ENCODE measurements at regions not wholly inside any gene's neighbourhood (a gene's known extent, or its start where the extent isn't known, plus 50 kb on each side); places are given as distances from the start of the nearest gene placed in this dataset.

DNA sequence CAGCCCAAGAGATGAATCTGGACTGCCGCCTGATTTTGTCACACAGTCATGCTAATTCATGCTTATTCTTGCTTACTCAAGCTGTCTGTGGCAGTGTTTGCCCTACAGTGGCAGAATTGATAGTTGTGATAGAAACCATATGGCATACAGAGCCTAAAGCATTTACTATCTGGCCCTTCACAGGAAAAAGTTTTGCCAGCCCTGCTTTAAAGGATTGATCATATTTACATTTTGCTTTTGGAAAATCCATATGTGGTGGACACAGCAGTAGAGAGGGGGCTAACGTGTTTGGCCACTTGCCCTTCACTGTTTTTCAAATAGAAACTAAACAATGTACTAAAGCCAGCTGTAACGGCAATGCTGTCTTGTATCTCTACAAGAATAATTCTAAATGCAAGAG, 974.0 kb upstream of the GHITM start:
- Histone ChIP-seq H3K4me3 (ENCODE audit: low read depth in 1 of 2, low read length in 2 of 2) (no peak overlapping the region), H3K36me3 (ENCODE audit: control insufficient read depth in 1 of 2, insufficient read depth in 2 of 2, low read length in 2 of 2) (no peaks in the 10 kb centered on the region), H3K4me1 (ENCODE audit: control insufficient read depth in 1 of 2, insufficient read depth in 2 of 2, low read length in 2 of 2) (no peaks in the 10 kb centered on the region), H3K27ac (ENCODE audit: low read length) (no peak overlapping the region), H3K27me3 (ENCODE audit: low read depth, low read length) (no peaks in the 10 kb centered on the region), H3K9me3 (ENCODE audit: control insufficient read depth in 1 of 2, low read length in 2 of 2) (no peaks in the 10 kb centered on the region)

DNA sequence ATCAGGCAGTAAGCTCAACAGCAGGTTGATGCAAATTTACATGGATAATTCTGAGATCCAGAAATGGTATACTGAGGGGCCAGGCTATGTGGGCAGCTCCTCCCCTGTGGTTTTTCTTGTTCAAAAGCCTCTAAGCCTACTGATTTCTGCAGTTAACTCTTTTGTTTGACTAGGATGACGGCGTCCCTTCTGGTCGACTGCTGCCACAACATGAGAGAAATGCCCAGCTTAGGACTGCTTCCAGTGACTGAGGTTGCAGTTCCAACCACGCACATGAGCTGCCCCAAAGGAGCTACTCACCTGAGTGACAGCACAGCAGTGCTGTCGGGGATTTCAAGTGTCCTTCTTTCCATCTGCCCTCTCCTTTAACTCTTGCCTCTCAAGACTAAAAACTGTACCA, 973.0 kb upstream of the GHITM start:
- no peaks in the 10 kb centered on the region for H3K4me1 ChIP-seq (ENCODE audit: control insufficient read depth in 1 of 2, insufficient read depth in 2 of 2, low read length in 2 of 2)
- H3K36me3 ChIP-seq (ENCODE audit: control insufficient read depth in 1 of 2, insufficient read depth in 2 of 2, low read length in 2 of 2) = no peaks in the 10 kb centered on the region
- H3K9me3 ChIP-seq (ENCODE audit: control insufficient read depth in 1 of 2, low read length in 2 of 2) = no peaks in the 10 kb centered on the region
- H3K27me3 ChIP-seq (ENCODE audit: low read depth, low read length) = no peaks in the 10 kb centered on the region
- no peak overlapping the region for H3K27ac ChIP-seq (ENCODE audit: low read length)
- H3K4me3 ChIP-seq (ENCODE audit: low read depth in 1 of 2, low read length in 2 of 2) = no peak overlapping the region

DNA sequence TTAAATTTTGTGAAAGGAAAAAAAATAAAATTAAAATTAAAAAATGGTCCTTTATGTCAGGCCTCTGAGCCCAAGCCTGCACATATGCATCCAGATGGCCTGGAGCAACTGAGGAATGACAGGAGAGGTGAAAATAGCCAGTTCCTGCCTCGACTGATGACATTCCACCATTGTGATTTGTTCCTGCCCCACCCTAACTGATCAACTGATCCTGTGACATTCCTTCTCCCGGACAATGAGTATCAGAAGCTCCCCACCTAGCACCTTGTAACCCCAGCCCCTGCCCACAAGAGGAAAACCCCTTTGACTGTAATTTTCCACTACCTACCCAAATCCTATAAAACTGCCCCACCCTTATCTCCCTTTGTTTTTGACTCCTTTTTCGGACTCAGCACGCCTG, 972.2 kb upstream of the GHITM start:
- H3K4me3 ChIP-seq (ENCODE audit: low read depth in 1 of 2, low read length in 2 of 2) = no peak overlapping the region
- no peaks in the 10 kb centered on the region for H3K4me1 ChIP-seq (ENCODE audit: control insufficient read depth in 1 of 2, insufficient read depth in 2 of 2, low read length in 2 of 2)
- H3K9me3 ChIP-seq (ENCODE audit: control insufficient read depth in 1 of 2, low read length in 2 of 2) = no peaks in the 10 kb centered on the region
- H3K27me3 ChIP-seq (ENCODE audit: low read depth, low read length) = no peaks in the 10 kb centered on the region
- H3K27ac ChIP-seq (ENCODE audit: low read length) = no peak overlapping the region
- no peaks in the 10 kb centered on the region for H3K36me3 ChIP-seq (ENCODE audit: control insufficient read depth in 1 of 2, insufficient read depth in 2 of 2, low read length in 2 of 2)

DNA sequence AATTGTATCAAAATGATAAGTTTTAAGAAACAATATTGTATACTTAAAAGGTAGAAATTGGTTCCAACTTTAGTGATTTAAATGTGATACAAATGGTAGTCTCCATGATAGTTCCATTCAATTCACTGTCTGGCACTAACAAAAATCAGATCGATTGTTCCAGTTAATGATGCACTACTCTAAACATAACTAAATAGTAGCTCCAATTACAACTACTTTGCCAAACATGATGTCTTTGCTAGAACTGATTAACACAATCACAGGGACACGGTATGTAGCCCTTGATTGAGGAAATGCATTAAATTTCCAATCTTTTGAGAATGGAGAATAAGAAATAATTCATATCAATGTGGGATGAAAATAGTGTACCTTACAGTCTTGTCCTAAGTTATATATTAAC, 962.4 kb upstream of the GHITM start:
- no peaks in the 10 kb centered on the region for H3K36me3 ChIP-seq (ENCODE audit: control insufficient read depth in 1 of 2, insufficient read depth in 2 of 2, low read length in 2 of 2)
- H3K4me1 ChIP-seq (ENCODE audit: control insufficient read depth in 1 of 2, insufficient read depth in 2 of 2, low read length in 2 of 2) = no peaks in the 10 kb centered on the region
- no peaks in the 10 kb centered on the region for H3K27me3 ChIP-seq (ENCODE audit: low read depth, low read length)
- no peak overlapping the region for H3K27ac ChIP-seq (ENCODE audit: low read length)
- H3K9me3 ChIP-seq (ENCODE audit: control insufficient read depth in 1 of 2, low read length in 2 of 2) = no peaks in the 10 kb centered on the region
- no peak overlapping the region for H3K4me3 ChIP-seq (ENCODE audit: low read depth in 1 of 2, low read length in 2 of 2)

DNA sequence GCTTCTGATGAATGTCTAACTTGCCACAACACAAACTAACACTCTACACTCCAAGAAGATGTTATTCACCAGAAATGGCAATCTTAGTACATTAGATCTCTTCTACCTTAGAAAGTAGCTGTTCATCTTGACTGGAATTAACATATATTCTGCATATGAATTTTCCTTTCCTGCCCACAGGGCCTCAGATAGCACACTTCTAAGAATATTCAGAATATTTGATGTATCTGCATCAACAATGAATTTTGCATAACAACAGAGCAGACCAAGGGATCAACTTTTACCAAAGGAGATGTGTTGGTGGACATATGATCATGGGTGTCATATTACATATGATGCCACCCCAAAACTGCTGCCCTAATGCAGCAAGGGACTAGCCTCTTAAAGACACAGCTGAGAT, 960.8 kb upstream of the GHITM start:
- H3K27me3 ChIP-seq (ENCODE audit: low read depth, low read length) = no peaks in the 10 kb centered on the region
- no peaks in the 10 kb centered on the region for H3K36me3 ChIP-seq (ENCODE audit: control insufficient read depth in 1 of 2, insufficient read depth in 2 of 2, low read length in 2 of 2)
- no peaks in the 10 kb centered on the region for H3K4me1 ChIP-seq (ENCODE audit: control insufficient read depth in 1 of 2, insufficient read depth in 2 of 2, low read length in 2 of 2)
- H3K27ac ChIP-seq (ENCODE audit: low read length) = no peak overlapping the region
- no peaks in the 10 kb centered on the region for H3K9me3 ChIP-seq (ENCODE audit: control insufficient read depth in 1 of 2, low read length in 2 of 2)
- no peak overlapping the region for H3K4me3 ChIP-seq (ENCODE audit: low read depth in 1 of 2, low read length in 2 of 2)

DNA sequence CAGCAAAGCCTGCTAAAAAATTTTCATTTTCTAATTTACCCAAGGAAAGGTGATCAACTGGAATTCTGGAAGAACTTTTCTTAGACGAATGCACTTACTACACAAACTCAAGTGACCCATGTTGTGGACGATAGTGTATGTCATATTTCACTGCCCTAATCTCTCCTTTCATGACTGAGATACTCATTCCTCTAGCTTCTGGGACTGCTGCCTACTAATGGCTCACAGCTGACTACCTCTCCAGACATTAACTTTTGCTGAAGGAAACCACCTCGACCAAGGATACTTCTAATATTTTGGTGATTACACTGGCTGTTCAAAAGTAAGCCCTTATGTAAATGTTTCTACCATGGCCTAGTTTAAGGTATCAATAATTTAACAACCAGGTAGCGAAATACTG, 959.9 kb upstream of the GHITM start:
- Histone ChIP-seq H3K36me3 (ENCODE audit: control insufficient read depth in 1 of 2, insufficient read depth in 2 of 2, low read length in 2 of 2) (no peaks in the 10 kb centered on the region), H3K27ac (ENCODE audit: low read length) (no peak overlapping the region), H3K4me1 (ENCODE audit: control insufficient read depth in 1 of 2, insufficient read depth in 2 of 2, low read length in 2 of 2) (no peaks in the 10 kb centered on the region), H3K9me3 (ENCODE audit: control insufficient read depth in 1 of 2, low read length in 2 of 2) (no peaks in the 10 kb centered on the region), H3K27me3 (ENCODE audit: low read depth, low read length) (no peaks in the 10 kb centered on the region), H3K4me3 (ENCODE audit: low read depth in 1 of 2, low read length in 2 of 2) (no peak overlapping the region)

DNA sequence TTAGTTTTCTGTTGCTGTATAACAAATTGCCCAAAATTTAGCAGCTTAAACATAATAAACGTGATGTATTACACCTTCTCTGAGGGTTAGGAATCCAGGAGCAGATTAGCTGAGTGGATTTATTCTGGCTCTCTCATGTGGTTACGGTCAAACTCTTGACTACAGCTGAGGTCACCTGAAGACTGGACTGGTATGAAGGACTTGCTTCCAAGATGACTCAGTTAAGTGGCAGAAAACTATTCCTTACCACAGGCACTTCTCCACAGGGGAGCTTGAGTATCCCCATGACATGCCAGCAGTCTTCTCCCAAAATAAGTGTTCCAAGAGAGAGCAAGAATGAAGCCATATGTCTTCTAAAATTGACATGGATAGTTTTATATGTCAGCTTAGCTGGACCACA, 957.2 kb upstream of the GHITM start:
- H3K9me3 ChIP-seq (ENCODE audit: control insufficient read depth in 1 of 2, low read length in 2 of 2) = no peaks in the 10 kb centered on the region
- H3K27me3 ChIP-seq (ENCODE audit: low read depth, low read length) = no peaks in the 10 kb centered on the region
- no peaks in the 10 kb centered on the region for H3K4me1 ChIP-seq (ENCODE audit: control insufficient read depth in 1 of 2, insufficient read depth in 2 of 2, low read length in 2 of 2)
- H3K36me3 ChIP-seq (ENCODE audit: control insufficient read depth in 1 of 2, insufficient read depth in 2 of 2, low read length in 2 of 2) = no peaks in the 10 kb centered on the region
- H3K27ac ChIP-seq (ENCODE audit: low read length) = no peak overlapping the region
- no peak overlapping the region for H3K4me3 ChIP-seq (ENCODE audit: low read depth in 1 of 2, low read length in 2 of 2)

DNA sequence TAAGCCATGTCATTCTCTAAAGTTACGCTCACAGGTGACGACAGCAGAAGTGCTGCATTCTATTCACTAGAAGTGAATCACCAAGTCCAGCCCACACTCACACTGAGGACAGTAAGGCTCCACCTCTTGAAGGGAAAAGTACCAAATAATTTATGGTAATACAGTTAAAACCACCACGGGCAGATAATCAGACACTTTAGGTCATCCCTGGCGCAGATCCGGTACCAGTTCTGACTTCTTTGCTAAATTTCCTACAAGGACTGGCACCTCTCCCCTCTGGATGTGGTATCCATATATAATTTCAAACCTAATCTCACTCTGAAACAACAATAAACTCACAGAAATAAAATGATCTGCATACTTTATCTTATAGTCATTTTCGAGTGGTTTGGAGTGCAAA, 954.7 kb upstream of the GHITM start:
- Histone ChIP-seq H3K36me3 (ENCODE audit: control insufficient read depth in 1 of 2, insufficient read depth in 2 of 2, low read length in 2 of 2) (no peaks in the 10 kb centered on the region), H3K4me1 (ENCODE audit: control insufficient read depth in 1 of 2, insufficient read depth in 2 of 2, low read length in 2 of 2) (no peaks in the 10 kb centered on the region), H3K4me3 (ENCODE audit: low read depth in 1 of 2, low read length in 2 of 2) (no peak overlapping the region), H3K27me3 (ENCODE audit: low read depth, low read length) (no peaks in the 10 kb centered on the region), H3K27ac (ENCODE audit: low read length) (no peak overlapping the region), H3K9me3 (ENCODE audit: control insufficient read depth in 1 of 2, low read length in 2 of 2) (no peaks in the 10 kb centered on the region)

DNA sequence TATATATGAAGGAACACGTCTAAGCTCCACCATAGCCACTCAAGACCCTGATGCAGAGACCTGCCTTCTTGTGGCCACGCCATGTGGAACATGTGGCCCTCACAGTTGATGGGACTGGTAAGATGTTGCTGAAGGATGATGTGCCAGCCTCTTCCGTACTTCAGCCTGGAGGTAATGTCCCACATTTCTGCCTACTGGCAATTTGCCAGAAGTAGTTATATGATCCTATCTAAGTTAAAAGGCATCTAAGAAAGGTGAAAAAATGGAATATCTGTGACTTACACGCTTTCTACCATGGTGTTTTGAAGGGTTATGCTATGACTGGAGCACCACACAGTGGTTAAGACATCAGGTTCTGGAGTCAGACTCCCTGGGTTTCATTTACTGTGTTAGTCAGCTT, 948.7 kb upstream of the GHITM start:
- Histone ChIP-seq H3K27me3 (ENCODE audit: low read depth, low read length) (no peaks in the 10 kb centered on the region), H3K27ac (ENCODE audit: low read length) (no peak overlapping the region), H3K36me3 (ENCODE audit: control insufficient read depth in 1 of 2, insufficient read depth in 2 of 2, low read length in 2 of 2) (no peaks in the 10 kb centered on the region), H3K4me3 (ENCODE audit: low read depth in 1 of 2, low read length in 2 of 2) (no peak overlapping the region), H3K4me1 (ENCODE audit: control insufficient read depth in 1 of 2, insufficient read depth in 2 of 2, low read length in 2 of 2) (no peaks in the 10 kb centered on the region), H3K9me3 (ENCODE audit: control insufficient read depth in 1 of 2, low read length in 2 of 2) (no peaks in the 10 kb centered on the region)

DNA sequence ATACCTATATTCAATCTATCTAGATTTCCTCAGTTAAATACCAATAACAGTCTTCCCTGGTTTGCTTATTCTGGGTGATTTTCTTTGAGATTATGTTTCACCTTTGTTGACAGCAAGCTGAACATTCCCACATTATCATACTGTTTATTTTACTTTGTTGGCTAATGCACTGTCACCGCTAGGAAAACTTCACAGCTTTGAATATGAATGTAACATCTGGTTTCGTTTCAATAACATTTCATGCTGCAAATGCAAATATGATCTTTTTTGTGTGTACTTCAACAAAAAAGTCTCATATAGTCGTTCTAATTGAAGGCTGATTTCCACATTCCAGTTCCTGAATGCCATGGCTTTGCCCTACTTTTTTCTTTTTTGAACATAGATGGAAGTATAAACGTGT, 946.3 kb upstream of the GHITM start:
- Histone ChIP-seq H3K9me3 (ENCODE audit: control insufficient read depth in 1 of 2, low read length in 2 of 2) (no peaks in the 10 kb centered on the region), H3K36me3 (ENCODE audit: control insufficient read depth in 1 of 2, insufficient read depth in 2 of 2, low read length in 2 of 2) (no peaks in the 10 kb centered on the region), H3K27ac (ENCODE audit: low read length) (no peak overlapping the region), H3K27me3 (ENCODE audit: low read depth, low read length) (no peaks in the 10 kb centered on the region), H3K4me1 (ENCODE audit: control insufficient read depth in 1 of 2, insufficient read depth in 2 of 2, low read length in 2 of 2) (no peaks in the 10 kb centered on the region), H3K4me3 (ENCODE audit: low read depth in 1 of 2, low read length in 2 of 2) (no peak overlapping the region)

DNA sequence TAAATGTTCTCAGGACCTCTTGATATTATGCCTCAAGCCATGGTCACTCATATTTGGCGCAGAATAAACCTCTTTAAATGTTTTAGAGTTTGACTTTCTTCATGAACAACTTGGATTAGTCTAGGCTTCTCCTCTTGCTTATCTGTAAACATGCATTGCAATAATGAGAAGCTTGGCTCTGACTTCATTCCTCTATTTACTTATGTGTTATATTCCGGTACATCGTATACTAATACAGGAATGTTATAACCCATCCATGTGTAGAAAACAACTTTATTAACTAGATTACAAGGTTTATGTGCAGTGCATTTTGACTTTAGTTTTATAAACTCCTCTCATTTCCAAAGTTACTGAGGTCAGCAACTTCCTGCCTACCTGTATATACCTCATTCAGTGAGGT, 944.3 kb upstream of the GHITM start:
- no peaks in the 10 kb centered on the region for H3K9me3 ChIP-seq (ENCODE audit: control insufficient read depth in 1 of 2, low read length in 2 of 2)
- no peaks in the 10 kb centered on the region for H3K27me3 ChIP-seq (ENCODE audit: low read depth, low read length)
- H3K27ac ChIP-seq (ENCODE audit: low read length) = no peak overlapping the region
- H3K4me1 ChIP-seq (ENCODE audit: control insufficient read depth in 1 of 2, insufficient read depth in 2 of 2, low read length in 2 of 2) = no peaks in the 10 kb centered on the region
- no peak overlapping the region for H3K4me3 ChIP-seq (ENCODE audit: low read depth in 1 of 2, low read length in 2 of 2)
- H3K36me3 ChIP-seq (ENCODE audit: control insufficient read depth in 1 of 2, insufficient read depth in 2 of 2, low read length in 2 of 2) = no peaks in the 10 kb centered on the region

DNA sequence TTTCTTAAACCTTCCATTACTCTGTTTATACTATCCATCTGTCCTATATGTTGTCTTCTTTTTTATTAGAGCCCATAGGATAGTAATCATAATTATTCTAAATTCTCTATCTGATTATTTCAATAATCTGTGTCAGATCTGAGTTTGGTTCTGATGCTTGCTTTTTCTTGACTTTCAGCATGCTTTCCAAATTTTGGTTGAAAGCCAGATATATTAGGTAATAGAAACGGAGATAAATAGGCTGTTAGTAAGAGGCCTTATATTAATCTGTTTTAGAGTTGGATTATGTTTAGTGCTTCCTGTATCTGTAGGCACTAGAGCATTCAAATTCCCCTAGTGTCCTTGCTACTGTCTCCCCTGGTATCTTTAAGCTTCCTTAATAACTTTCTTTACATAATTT, 939.9 kb upstream of the GHITM start:
- H3K9me3 ChIP-seq (ENCODE audit: control insufficient read depth in 1 of 2, low read length in 2 of 2) = peaks cover 0 to 8% of the 10 kb centered on the region in 2 donors
- no peaks in the 10 kb centered on the region for H3K36me3 ChIP-seq (ENCODE audit: control insufficient read depth in 1 of 2, insufficient read depth in 2 of 2, low read length in 2 of 2)
- no peak overlapping the region for H3K27ac ChIP-seq (ENCODE audit: low read length)
- no peak overlapping the region for H3K4me3 ChIP-seq (ENCODE audit: low read depth in 1 of 2, low read length in 2 of 2)
- no peaks in the 10 kb centered on the region for H3K27me3 ChIP-seq (ENCODE audit: low read depth, low read length)
- no peaks in the 10 kb centered on the region for H3K4me1 ChIP-seq (ENCODE audit: control insufficient read depth in 1 of 2, insufficient read depth in 2 of 2, low read length in 2 of 2)

Measured in muscle layer of duodenum (tissue), 2 donors.